ENCODE measurements at regions not wholly inside any gene's neighbourhood (a gene's known extent, or its start where the extent isn't known, plus 50 kb on each side); places are given as distances from the start of the nearest gene placed in this dataset.

GRCh38 chr20:41887500-41887899, 269.3 kb upstream of the CHD6 start:
- TF ChIP-seq CTCF (IDR thresholded peaks at IDR 0.05; ENCODE audit: low read depth, low read length) = no peak
- no peak overlapping the region for H3K4me3 ChIP-seq (ENCODE audit: low read depth, low read length)
- no peak for DNase-seq (ENCODE audit: low read depth, low spot score)
- in situ Hi-C loops (cut with HindIII; ENCODE audit: low sequenced_read_pairs) = no loop called here

- in situ Hi-C loops (cut with HindIII; ENCODE audit: low sequenced_read_pairs) = no loop called here
- TF ChIP-seq CTCF (IDR thresholded peaks at IDR 0.05; ENCODE audit: low read depth, low read length) = no peak
- H3K4me3 ChIP-seq (ENCODE audit: low read depth, low read length) = no peak overlapping the region
- DNase-seq (ENCODE audit: low read depth, low spot score) = no peak
Measured at GRCh38 chr20:41881466-41882046, 263.4 kb upstream of the CHD6 start.

- DNase-seq (ENCODE audit: low read depth, low spot score) = no peak
- TF ChIP-seq CTCF (IDR thresholded peaks at IDR 0.05; ENCODE audit: low read depth, low read length) = no peak
- H3K4me3 ChIP-seq (ENCODE audit: low read depth, low read length) = no peak overlapping the region
- in situ Hi-C loops (cut with HindIII; ENCODE audit: low sequenced_read_pairs) = no loop called here
Measured at GRCh38 chr20:41879123-41879522, 260.9 kb upstream of the CHD6 start.

- in situ Hi-C loops (cut with HindIII; ENCODE audit: low sequenced_read_pairs) = no loop called here
- H3K4me3 ChIP-seq (ENCODE audit: low read depth, low read length) = no peak overlapping the region
- DNase-seq (ENCODE audit: low read depth, low spot score) = no peak
- no peak for TF ChIP-seq CTCF (IDR thresholded peaks at IDR 0.05; ENCODE audit: low read depth, low read length)
Measured at GRCh38 chr20:41877911-41878310, 259.7 kb upstream of the CHD6 start.

- DNase-seq (ENCODE audit: low read depth, low spot score) = no peak
- in situ Hi-C loops (cut with HindIII; ENCODE audit: low sequenced_read_pairs) = no loop called here
Measured at GRCh38 chr20:41874658-41875057, 256.5 kb upstream of the CHD6 start.

GRCh38 chr20:41872930-41873329, 254.8 kb upstream of the CHD6 start:
- TF ChIP-seq CTCF (IDR thresholded peaks at IDR 0.05; ENCODE audit: low read depth, low read length) = no peak
- no peak for DNase-seq (ENCODE audit: low read depth, low spot score)
- in situ Hi-C loops (cut with HindIII; ENCODE audit: low sequenced_read_pairs) = no loop called here
- H3K4me3 ChIP-seq (ENCODE audit: low read depth, low read length) = no peak overlapping the region

More at GRCh38 chr20:41874658-41875057, 256.5 kb upstream of the CHD6 start:
- no peak for TF ChIP-seq CTCF (IDR thresholded peaks at IDR 0.05; ENCODE audit: low read depth, low read length)
- H3K4me3 ChIP-seq (ENCODE audit: low read depth, low read length) = no peak overlapping the region
